ENCODE measurements at regions not wholly inside any gene's neighbourhood (a gene's known extent, or its start where the extent isn't known, plus 50 kb on each side); places are given as distances from the start of the nearest gene placed in this dataset.

- DNase-seq (ENCODE audit: low spot score), result no peak
- TF ChIP-seq CTCF (IDR thresholded peaks at IDR 0.05; ENCODE audit: extremely low read depth, insufficient read depth, missing control alignments), result no peak
- in situ Hi-C loops (cut with MboI; ENCODE audit: low pct_unique_long_range_greater_than_20kb, low sequenced_read_pairs, unreplicated experiment), result no loop called here
Observed at GRCh38 chr1:47559944-47560695, 122.3 kb downstream of the FOXD2 start.

GRCh38 chr1:47561523-47562007 lies 123.7 kb downstream of the FOXD2 start:
- in situ Hi-C loops (cut with MboI; ENCODE audit: low pct_unique_long_range_greater_than_20kb, low sequenced_read_pairs, unreplicated experiment), result no loop called here
- no peak for DNase-seq (ENCODE audit: low spot score)
- TF ChIP-seq CTCF (IDR thresholded peaks at IDR 0.05; ENCODE audit: extremely low read depth, insufficient read depth, missing control alignments), result no peak

GRCh38 chr1:47562147-47562546 lies 124.3 kb downstream of the FOXD2 start:
- no peak for DNase-seq (ENCODE audit: low spot score)
- in situ Hi-C loops (cut with MboI; ENCODE audit: low pct_unique_long_range_greater_than_20kb, low sequenced_read_pairs, unreplicated experiment), result no loop called here
- no peak for TF ChIP-seq CTCF (IDR thresholded peaks at IDR 0.05; ENCODE audit: extremely low read depth, insufficient read depth, missing control alignments)

- in situ Hi-C loops (cut with MboI; ENCODE audit: low pct_unique_long_range_greater_than_20kb, low sequenced_read_pairs, unreplicated experiment), result no loop called here
- no peak for TF ChIP-seq CTCF (IDR thresholded peaks at IDR 0.05; ENCODE audit: extremely low read depth, insufficient read depth, missing control alignments)
- DNase-seq (ENCODE audit: low spot score), result no peak
Observed at GRCh38 chr1:47562799-47563198, 125.0 kb downstream of the FOXD2 start.

GRCh38 chr1:47563201-47563600 lies 125.4 kb downstream of the FOXD2 start:
- in situ Hi-C loops (cut with MboI; ENCODE audit: low pct_unique_long_range_greater_than_20kb, low sequenced_read_pairs, unreplicated experiment), result no loop called here
- no peak for DNase-seq (ENCODE audit: low spot score)
- no peak for TF ChIP-seq CTCF (IDR thresholded peaks at IDR 0.05; ENCODE audit: extremely low read depth, insufficient read depth, missing control alignments)

- no peak for DNase-seq (ENCODE audit: low spot score)
- no peak for TF ChIP-seq CTCF (IDR thresholded peaks at IDR 0.05; ENCODE audit: extremely low read depth, insufficient read depth, missing control alignments)
- in situ Hi-C loops (cut with MboI; ENCODE audit: low pct_unique_long_range_greater_than_20kb, low sequenced_read_pairs, unreplicated experiment), result no loop called here
Observed at GRCh38 chr1:47564570-47564969, 126.7 kb downstream of the FOXD2 start.
